H9 (cell line): ENCODE measurements at regions not wholly inside any gene's neighbourhood (a gene's known extent, or its start where the extent isn't known, plus 50 kb on each side); places are given as distances from the start of the nearest gene placed in this dataset.

Experiments
- DNase-seq: peaks from one replicate; pipeline ENCODE4 v3.0.0-alpha.2; 2017
- H2AFZ ChIP-seq: one replicate; pipeline ENCODE4 v1.6.1; 2013; ENCODE audit warnings: mild to moderate bottlenecking, low read length, control low read depth, moderate library complexity
- H2AK5ac ChIP-seq: 2 replicates; pipeline ENCODE4 v1.6.1; 2013; ENCODE audit warnings: low read length, control low read depth, mixed read lengths; ENCODE audit not compliant: insufficient read length
- H2BK120ac ChIP-seq: one replicate; pipeline ENCODE4 v1.6.1; 2013; ENCODE audit warnings: low read depth, mild to moderate bottlenecking, low read length, control low read depth, inconsistent platforms; ENCODE audit not compliant: poor library complexity, severe bottlenecking
- H2BK12ac ChIP-seq: 2 replicates; pipeline ENCODE4 v1.6.1; 2013; ENCODE audit warnings: low read length, control low read depth, mixed read lengths, low read depth; ENCODE audit not compliant: insufficient read length
- H2BK15ac ChIP-seq: 2 replicates; pipeline ENCODE4 v1.6.1; 2013; ENCODE audit warnings: low read depth, low read length, control low read depth
- H2BK20ac ChIP-seq: one replicate; pipeline ENCODE4 v1.6.1; 2013; ENCODE audit warnings: low read depth, mild to moderate bottlenecking, low read length, control low read depth, inconsistent platforms; ENCODE audit not compliant: poor library complexity, severe bottlenecking
- H2BK5ac ChIP-seq: 2 replicates; pipeline ENCODE4 v1.6.1; 2013; ENCODE audit warnings: low read length, control low read depth, mixed read lengths; ENCODE audit not compliant: insufficient read length
- H3K14ac ChIP-seq: 2 replicates; pipeline ENCODE4 v1.6.1; 2013; ENCODE audit warnings: low read length, control low read depth; ENCODE audit not compliant: insufficient read depth
- H3K18ac ChIP-seq: 2 replicates; pipeline ENCODE4 v1.6.1; 2013; ENCODE audit warnings: low read depth, mild to moderate bottlenecking, mixed read lengths, low read length, control low read depth; ENCODE audit not compliant: insufficient read length
- H3K23ac ChIP-seq: 2 replicates; pipeline ENCODE4 v1.6.1; 2013; ENCODE audit warnings: low read length, control low read depth, mixed read lengths, low read depth; ENCODE audit not compliant: insufficient read length
- H3K23me2 ChIP-seq: 2 replicates; pipeline ENCODE4 v1.6.1; 2013; ENCODE audit warnings: low read depth, mild to moderate bottlenecking, mixed read lengths, low read length, control low read depth; ENCODE audit not compliant: insufficient read length, poor library complexity, severe bottlenecking
- H3K27ac ChIP-seq: 2 replicates; pipeline ENCODE4 v1.5.1; 2013; ENCODE audit warnings: low read length, control low read depth, mixed read lengths, low read depth; ENCODE audit not compliant: insufficient read length
- H3K27me3 ChIP-seq: 2 replicates; pipeline ENCODE4 v1.6.1; 2013; ENCODE audit warnings: low read length, control low read depth, inconsistent platforms; ENCODE audit not compliant: insufficient read depth
- H3K4ac ChIP-seq: 2 replicates; pipeline ENCODE4 v1.6.1; 2013; ENCODE audit warnings: low read depth, mild to moderate bottlenecking, control low read depth, inconsistent platforms, low read length, moderate library complexity
- H3K4me1 ChIP-seq: 2 replicates; pipeline ENCODE4 v1.6.1; 2013; ENCODE audit warnings: low read length, control low read depth, inconsistent platforms; ENCODE audit not compliant: insufficient read depth
- H3K4me2 ChIP-seq: 2 replicates; pipeline ENCODE4 v1.6.1; 2013; ENCODE audit warnings: low read length, control low read depth, mixed read lengths; ENCODE audit not compliant: insufficient read length, insufficient read depth
- H3K56ac ChIP-seq: 2 replicates; pipeline ENCODE4 v1.6.1; 2013; ENCODE audit warnings: low read depth, mild to moderate bottlenecking, mixed read lengths, low read length, control low read depth; ENCODE audit not compliant: insufficient read length
- H3K79me1 ChIP-seq: 2 replicates; pipeline ENCODE4 v1.6.1; 2013; ENCODE audit warnings: low read depth, mild to moderate bottlenecking, moderate library complexity, low read length, control low read depth, inconsistent platforms; ENCODE audit not compliant: insufficient read depth, poor library complexity, severe bottlenecking
- H3K79me2 ChIP-seq: 2 replicates; pipeline ENCODE4 v1.6.1; 2013; ENCODE audit warnings: low read length, control low read depth, inconsistent platforms; ENCODE audit not compliant: insufficient read depth
- H3K9ac ChIP-seq: 2 replicates; pipeline ENCODE4 v1.6.1; 2013; ENCODE audit warnings: low read length, control low read depth, mixed read lengths; ENCODE audit not compliant: insufficient read length; ENCODE audit errors: extremely low read depth
- H3K9me3 ChIP-seq: one replicate; pipeline ENCODE4 v1.6.1; 2013; ENCODE audit warnings: low read depth, low read length, inconsistent platforms; ENCODE audit not compliant: control insufficient read depth
- H3T11ph ChIP-seq: one replicate; pipeline ENCODE4 v1.6.1; 2013; ENCODE audit warnings: mild to moderate bottlenecking, low read length, control low read depth, inconsistent platforms
- H4K20me1 ChIP-seq: one replicate; pipeline ENCODE4 v1.6.1; 2013; ENCODE audit not compliant: control insufficient read depth, insufficient read length, insufficient read depth
- H4K5ac ChIP-seq: 2 replicates; pipeline ENCODE4 v1.6.1; 2013; ENCODE audit warnings: low read depth, mild to moderate bottlenecking, mixed read lengths, low read length, control low read depth; ENCODE audit not compliant: insufficient read length
- H4K8ac ChIP-seq: replicated peaks from 2 replicates; pipeline ENCODE4 v1.6.1; 2013; ENCODE audit warnings: low read length, control low read depth, mixed read lengths, low read depth; ENCODE audit not compliant: insufficient read length
- H4K91ac ChIP-seq: 2 replicates; pipeline ENCODE4 v1.6.1; 2013; ENCODE audit warnings: low read depth, mild to moderate bottlenecking, moderate library complexity, mixed read lengths, low read length, control low read depth; ENCODE audit not compliant: insufficient read length
- H3K27ac Mint-ChIP-seq, 3 experiments: 2 replicates in 2 of 3; 3 replicates in 1 of 3; pipeline ENCODE4 v1.8.0; 2020 to 2021; ENCODE audit warnings: mixed read lengths in 3 of 3, mild to moderate bottlenecking in 1 of 3, moderate library complexity in 1 of 3
- H3K27me3 Mint-ChIP-seq: 2 replicates; pipeline ENCODE4 v1.8.0; 2021; ENCODE audit warnings: low read depth, mild to moderate bottlenecking, moderate library complexity, mixed read lengths
- H3K36me3 Mint-ChIP-seq, 3 experiments: 2 replicates in 2 of 3; 3 replicates in 1 of 3; pipeline ENCODE4 v1.8.0; 2020 to 2021; ENCODE audit warnings: low read depth in 3 of 3, mixed read lengths in 3 of 3; ENCODE audit not compliant: insufficient read depth in 1 of 3
- H3K4me1 Mint-ChIP-seq, 2 experiments: 2 replicates each; pipeline ENCODE4 v1.8.0; 2020; ENCODE audit warnings: mixed read lengths in 2 of 2
- H3K4me3 Mint-ChIP-seq, 2 experiments: 2 replicates in 1 of 2; 3 replicates in 1 of 2; pipeline ENCODE4 v1.8.0; 2020 to 2021; ENCODE audit warnings: mild to moderate bottlenecking in 2 of 2, mixed read lengths in 2 of 2, moderate library complexity in 1 of 2
- H3K9me3 Mint-ChIP-seq, 2 experiments: 2 replicates in 1 of 2; 3 replicates in 1 of 2; pipeline ENCODE4 v1.8.0; 2020; ENCODE audit warnings: mild to moderate bottlenecking in 2 of 2, mixed read lengths in 2 of 2, moderate library complexity in 1 of 2
- CTCF ChIP-seq: fragments of 200-600 bp; sonication (generic); conservative IDR thresholded peaks from 3 replicates; pipeline ENCODE4 v1.8.0; 2021; ENCODE audit warnings: antibody characterized with exemption, mild to moderate bottlenecking
- WGBS: extraction: QIAGEN DNeasy Blood & Tissue Kit; methylation state at CpG from one replicate; pipeline ENCODE4 v1.1.7; 2013; ENCODE audit warnings: missing lambda C conversion rate, low lambda C conversion rate, mixed read lengths; ENCODE audit not compliant: insufficient read length; ENCODE audit errors: extremely low coverage; 5-methylcytosine and 5-hydroxymethylcytosine counted together

- Histone ChIP-seq H3K79me1 (no peaks in the 10 kb centered on the region), H3T11ph (no peak overlapping the region), H3K79me2 (no peaks in the 10 kb centered on the region), H2BK120ac (no peak overlapping the region), H4K5ac (no peak overlapping the region), H3K4me1 (no peaks in the 10 kb centered on the region; the same call in 1 of the 2 replicates), H2BK5ac (no peak overlapping the region), H4K91ac (no peak overlapping the region), H2BK12ac (no peak overlapping the region), H3K4me2 (no peak overlapping the region), H3K14ac (no peak overlapping the region), H2AFZ (no peak overlapping the region), H3K4ac (no peak overlapping the region), H3K23ac (no peak overlapping the region), H2BK15ac (no peak overlapping the region), H3K27me3 (no peaks in the 10 kb centered on the region), H3K9ac (no peak overlapping the region), H3K9me3 (no peaks in the 10 kb centered on the region), H4K8ac (no peak overlapping the region), H2AK5ac (no peak overlapping the region), H2BK20ac (no peak overlapping the region), H4K20me1 (no peaks in the 10 kb centered on the region), H3K27ac (no peak overlapping the region), H3K56ac (no peak overlapping the region), H3K23me2 (no peaks in the 10 kb centered on the region), H3K18ac (no peak overlapping the region)
- Mint-ChIP-seq H3K27ac (no peak overlapping the region), H3K4me3 (no peak overlapping the region), H3K9me3 (no peaks in the 10 kb centered on the region), H3K27me3 (no peaks in the 10 kb centered on the region), H3K36me3 (no peaks in the 10 kb centered on the region), H3K4me1 (peaks cover 21% of the 10 kb centered on the region in 2 experiments)
- no CpG with 5 or more reads among the region's 1 CpG for WGBS
- no peak for DNase-seq
- no peak for TF ChIP-seq CTCF
These were observed 398.6 kb downstream of the RFPL4B start for GRCh38 chr6:112745765-112746164.
